H1 (cell line): ENCODE measurements at regions not wholly inside any gene's neighbourhood (a gene's known extent, or its start where the extent isn't known, plus 50 kb on each side); places are given as distances from the start of the nearest gene placed in this dataset.
"Not testable (repeated sequence)": the region's sequence is repeated elsewhere in the genome, so short reads cannot be mapped to it uniquely, and the experiment has no call there.

Experiments
- CTCF ChIA-PET: fragments of 300-600 bp; sonication (Branson Sonifier 250); formaldehyde crosslinking; loops from one replicate; lab custom pipeline; 2021; ENCODE audit not compliant: partially characterized antibody; lab: Charles Lee
- POLR2A ChIA-PET: fragments of 300-600 bp; sonication (Branson Sonifier 250); formaldehyde crosslinking; loops from one replicate; lab custom pipeline; 2021; ENCODE audit warnings: inconsistent platforms; ENCODE audit not compliant: partially characterized antibody; lab: Charles Lee
- DNase-seq, 2 experiments: peaks; one replicate each; pipeline versions ENCODE4 v3.0.0 to v3.0.0-alpha.2; 2010 to 2022; ENCODE audit warnings: low spot score in 2 of 2, low read depth in 1 of 2, mixed read lengths in 1 of 2
- FAIRE-seq: peaks from 2 replicates; lab custom pipeline; 2011; peaks lifted over from hg19 to GRCh38; lab: Jason Lieb, UNC
- H2AFZ ChIP-seq: 2 replicates; pipeline ENCODE4 v1.8.1; 2012; ENCODE audit warnings: low read length, inconsistent platforms
- H2AK5ac ChIP-seq: 2 replicates; pipeline ENCODE4 v1.6.1; 2013; ENCODE audit warnings: low read depth, low read length
- H2BK120ac ChIP-seq: replicated peaks from 2 replicates; pipeline ENCODE3; 2013; ENCODE audit warnings: low read depth, low read length, inconsistent platforms
- H2BK12ac ChIP-seq: 2 replicates; pipeline ENCODE4 v1.6.1; 2013; ENCODE audit warnings: low read depth, low read length
- H2BK15ac ChIP-seq: 2 replicates; pipeline ENCODE4 v1.6.1; 2013; ENCODE audit warnings: low read length
- H2BK20ac ChIP-seq: 2 replicates; pipeline ENCODE4 v1.6.1; 2013; ENCODE audit warnings: low read length
- H2BK5ac ChIP-seq: 2 replicates; pipeline ENCODE4 v1.6.1; 2013; ENCODE audit warnings: low read depth, low read length
- H3K14ac ChIP-seq: 2 replicates; pipeline ENCODE4 v1.6.1; 2013; ENCODE audit warnings: inconsistent platforms; ENCODE audit not compliant: insufficient read length
- H3K18ac ChIP-seq: 2 replicates; pipeline ENCODE4 v1.6.1; 2013; ENCODE audit warnings: low read length; ENCODE audit errors: extremely low read depth
- H3K23ac ChIP-seq: 2 replicates; pipeline ENCODE4 v1.6.1; 2013; ENCODE audit warnings: inconsistent platforms; ENCODE audit not compliant: insufficient read length
- H3K23me2 ChIP-seq: 2 replicates; pipeline ENCODE4 v1.6.1; 2013; ENCODE audit warnings: low read depth, low read length
- H3K27ac ChIP-seq: 2 replicates; pipeline ENCODE4 v1.6.1; 2011; ENCODE audit warnings: low read depth, low read length, inconsistent platforms
- H3K27me3 ChIP-seq, 4 experiments: replicated peaks in 1 of 4; 1 replicate in 1 of 4; 2 replicates in 3 of 4; pipeline versions ENCODE4 v1.6.1 to v1.8.1; 2011 to 2013; ENCODE audit warnings: low read length in 3 of 4, mild to moderate bottlenecking in 3 of 4, inconsistent platforms in 2 of 4, mixed read lengths in 2 of 4, moderate library complexity in 1 of 4; ENCODE audit not compliant: control insufficient read depth in 3 of 4, insufficient read depth in 3 of 4; ENCODE audit errors: extremely low read depth in 1 of 4
- H3K36me3 ChIP-seq, 4 experiments: 2 replicates each; pipeline versions ENCODE4 v1.6.1 to v1.8.1; 2011 to 2013; ENCODE audit warnings: mild to moderate bottlenecking in 4 of 4, low read length in 3 of 4, moderate library complexity in 2 of 4, control low read depth in 1 of 4, inconsistent platforms in 1 of 4; ENCODE audit not compliant: insufficient read depth in 4 of 4, control insufficient read depth in 2 of 4
- H3K4ac ChIP-seq: replicated peaks from 2 replicates; pipeline ENCODE3; 2013; ENCODE audit warnings: low read length, low read depth, mixed read lengths, inconsistent platforms; ENCODE audit not compliant: insufficient read length
- H3K4me1 ChIP-seq, 4 experiments: replicated peaks in 1 of 4; 1 replicate in 1 of 4; 2 replicates in 3 of 4; pipeline versions ENCODE4 v1.6.1 to v1.8.1; 2011 to 2013; ENCODE audit warnings: low read length in 3 of 4, inconsistent platforms in 2 of 4, mixed read lengths in 1 of 4; ENCODE audit not compliant: insufficient read depth in 4 of 4, control insufficient read depth in 3 of 4
- H3K4me2 ChIP-seq, 2 experiments: 2 replicates each; pipeline versions ENCODE4 v1.6.1 to v1.8.1; 2011 to 2013; ENCODE audit warnings: low read depth in 2 of 2, low read length in 2 of 2, control low read depth in 1 of 2, inconsistent platforms in 1 of 2, mild to moderate bottlenecking in 1 of 2; ENCODE audit not compliant: insufficient read depth in 1 of 2
- H3K4me3 ChIP-seq, 4 experiments: fragments of 200-600, 300-600 bp in 1 of 4; sonication (generic), shearing (Covaris generic), sonication (Bioruptor Twin) in 1 of 4; 2 replicates each; pipeline versions ENCODE4 v1.5.1 to v1.8.1; 2011 to 2016; ENCODE audit warnings: low read length in 4 of 4, low read depth in 3 of 4, control low read depth in 2 of 4, inconsistent platforms in 2 of 4, mild to moderate bottlenecking in 2 of 4, mixed read lengths in 1 of 4, moderate library complexity in 1 of 4; ENCODE audit not compliant: insufficient read depth in 2 of 4; ENCODE audit errors: extremely low read depth in 1 of 4
- H3K56ac ChIP-seq: replicated peaks from 2 replicates; pipeline ENCODE3; 2013; ENCODE audit warnings: low read depth, mild to moderate bottlenecking, mixed read lengths, low read length, inconsistent platforms; ENCODE audit not compliant: insufficient read length
- H3K79me1 ChIP-seq: 2 replicates; pipeline ENCODE4 v1.6.1; 2013; ENCODE audit warnings: low read depth, low read length, control low read depth
- H3K79me2 ChIP-seq, 2 experiments: 2 replicates each; pipeline versions ENCODE4 v1.6.1 to v1.8.1; 2012 to 2013; ENCODE audit warnings: low read length in 2 of 2, mild to moderate bottlenecking in 2 of 2, inconsistent platforms in 1 of 2; ENCODE audit not compliant: insufficient read depth in 2 of 2, control insufficient read depth in 1 of 2
- H3K9ac ChIP-seq, 4 experiments: replicated peaks in 1 of 4; 1 replicate in 1 of 4; 2 replicates in 3 of 4; pipeline versions ENCODE4 v1.6.1 to v1.8.1; 2011 to 2013; ENCODE audit warnings: low read depth in 3 of 4, low read length in 3 of 4, control low read depth in 2 of 4, mild to moderate bottlenecking in 2 of 4, moderate library complexity in 2 of 4, inconsistent platforms in 1 of 4; ENCODE audit errors: extremely low read depth in 1 of 4
- H3K9me3 ChIP-seq, 2 experiments: 2 replicates each; pipeline versions ENCODE4 v1.6.1 to v1.8.1; 2012 to 2013; ENCODE audit warnings: mild to moderate bottlenecking in 2 of 2, moderate library complexity in 2 of 2, control low read depth in 1 of 2, inconsistent platforms in 1 of 2, low read depth in 1 of 2, low read length in 1 of 2, mixed read lengths in 1 of 2; ENCODE audit not compliant: insufficient read depth in 2 of 2
- H4K20me1 ChIP-seq, 2 experiments: replicated peaks in 1 of 2; 2 replicates each; pipeline versions ENCODE3 to v1.8.1; 2011 to 2013; ENCODE audit warnings: inconsistent platforms in 2 of 2, low read length in 2 of 2, mild to moderate bottlenecking in 1 of 2; ENCODE audit not compliant: insufficient read depth in 2 of 2, control insufficient read depth in 1 of 2
- H4K5ac ChIP-seq: 2 replicates; pipeline ENCODE4 v1.6.1; 2013; ENCODE audit warnings: low read length, low read depth, mixed read lengths, inconsistent platforms; ENCODE audit not compliant: insufficient read length
- H4K8ac ChIP-seq: 2 replicates; pipeline ENCODE4 v1.8.0; 2013; ENCODE audit warnings: mild to moderate bottlenecking, moderate library complexity, low read length, inconsistent platforms; ENCODE audit not compliant: insufficient read depth; ENCODE audit errors: extremely low read depth
- H4K91ac ChIP-seq: replicated peaks from 2 replicates; pipeline ENCODE3; 2013; ENCODE audit warnings: low read length, mixed read lengths, inconsistent platforms; ENCODE audit not compliant: insufficient read length
- CBX5 ChIP-seq: fragments of 300-800, 300-1000 bp; sonication (generic); IDR thresholded peaks from 2 replicates; pipeline ENCODE4 v1.7.1; 2016; ENCODE audit warnings: antibody characterized with exemption, low read length, low read depth
- KDM1A ChIP-seq: fragments of 200-600, 300-600 bp; sonication (generic); IDR thresholded peaks from 2 replicates; pipeline ENCODE4 v1.7.1; 2016; ENCODE audit warnings: mild to moderate bottlenecking, low read length, borderline replicate concordance
- KDM5A ChIP-seq: fragments of 200-600 bp; IDR thresholded peaks from 2 replicates; pipeline ENCODE4 v1.7.1; 2012; ENCODE audit warnings: mild to moderate bottlenecking, low read length, inconsistent platforms, mixed read lengths
- RFX5 ChIP-seq: IDR thresholded peaks from 2 replicates; pipeline ENCODE4 v1.6.1; 2011; ENCODE audit warnings: low read depth, low read length, improper control_type of control experiment, borderline replicate concordance
- SIX5 ChIP-seq: IDR thresholded peaks from 2 replicates; pipeline ENCODE4 v1.6.1; 2011; ENCODE audit warnings: mild to moderate bottlenecking, low read depth, low read length
- WGBS, 2 experiments: shearing (Covaris generic) in 1 of 2; methylation state at CpG; one replicate each; pipeline versions ENCODE4 v1.1.6 to v1.1.7; 2013 to 2015; ENCODE audit warnings: low lambda C conversion rate in 2 of 2, mixed read lengths in 2 of 2, inconsistent platforms in 1 of 2, low coverage in 1 of 2, missing lambda C conversion rate in 1 of 2; ENCODE audit not compliant: insufficient replicate concordance in 2 of 2, insufficient coverage in 1 of 2, insufficient read length in 1 of 2; ENCODE audit errors: extremely low coverage in 1 of 2, missing lambda C conversion rate in 1 of 2; 5-methylcytosine and 5-hydroxymethylcytosine counted together

GRCh38 chr3:99559196-99559595 is 79.2 kb upstream of the COL8A1 start (continued):
- TF ChIP-seq RFX5: no peak
- TF ChIP-seq CBX5: no peak
- TF ChIP-seq SIX5: no peak
- TF ChIP-seq KDM5A: no peak
- TF ChIP-seq KDM1A: no peak

- H4K91ac ChIP-seq, H2AFZ ChIP-seq, H3K4me2 ChIP-seq, H3K36me3 ChIP-seq, H3K79me1 ChIP-seq, H3K23me2 ChIP-seq, H3K14ac ChIP-seq, H3K79me2 ChIP-seq, H3K56ac ChIP-seq, H2AK5ac ChIP-seq, H2BK20ac ChIP-seq, H4K5ac ChIP-seq, H3K27ac ChIP-seq, DNase-seq, H3K18ac ChIP-seq, H3K9me3 ChIP-seq, H3K4me1 ChIP-seq, FAIRE-seq, H2BK5ac ChIP-seq, H4K20me1 ChIP-seq, H3K23ac ChIP-seq, H2BK15ac ChIP-seq, H2BK120ac ChIP-seq, H3K9ac ChIP-seq, H3K27me3 ChIP-seq, H3K4me3 ChIP-seq, H4K8ac ChIP-seq, POLR2A ChIA-PET, H3K4ac ChIP-seq, H2BK12ac ChIP-seq: not testable (repeated sequence)
- 99% methylated on average over 5 of the region's 5 CpGs; no CpG with 5 or more reads in 1 of the 2 experiments for WGBS, 2 experiments
- CTCF ChIA-PET: interaction anchor here (0.6 kb wide), 1 partner anchor 17 kb away, joined by 3 read pairs; no protein-coding TSS in a partner anchor
These were observed 82.5 kb upstream of the COL8A1 start for GRCh38 chr3:99555885-99556284.
